DOHH2 (cell line): ENCODE measurements at regions not wholly inside any gene's neighbourhood (a gene's known extent, or its start where the extent isn't known, plus 50 kb on each side); places are given as distances from the start of the nearest gene placed in this dataset.

Experiments
- CTCF ChIP-seq: fragments of 200-600 bp; sonication (generic); IDR thresholded peaks from one replicate; pipeline ENCODE4 v1.5.1; 2014; ENCODE audit warnings: antibody characterized with exemption, mild to moderate bottlenecking, low read depth, low read length; ENCODE audit not compliant: poor library complexity, severe bottlenecking
- EZH2phosphoT487 ChIP-seq: fragments of 200-600 bp; sonication (generic); IDR thresholded peaks from 2 replicates; pipeline ENCODE4 v1.6.1; 2017; ENCODE audit warnings: borderline replicate concordance, mild to moderate bottlenecking, antibody characterized with exemption, low read length, moderate library complexity, mixed read lengths

DNA sequence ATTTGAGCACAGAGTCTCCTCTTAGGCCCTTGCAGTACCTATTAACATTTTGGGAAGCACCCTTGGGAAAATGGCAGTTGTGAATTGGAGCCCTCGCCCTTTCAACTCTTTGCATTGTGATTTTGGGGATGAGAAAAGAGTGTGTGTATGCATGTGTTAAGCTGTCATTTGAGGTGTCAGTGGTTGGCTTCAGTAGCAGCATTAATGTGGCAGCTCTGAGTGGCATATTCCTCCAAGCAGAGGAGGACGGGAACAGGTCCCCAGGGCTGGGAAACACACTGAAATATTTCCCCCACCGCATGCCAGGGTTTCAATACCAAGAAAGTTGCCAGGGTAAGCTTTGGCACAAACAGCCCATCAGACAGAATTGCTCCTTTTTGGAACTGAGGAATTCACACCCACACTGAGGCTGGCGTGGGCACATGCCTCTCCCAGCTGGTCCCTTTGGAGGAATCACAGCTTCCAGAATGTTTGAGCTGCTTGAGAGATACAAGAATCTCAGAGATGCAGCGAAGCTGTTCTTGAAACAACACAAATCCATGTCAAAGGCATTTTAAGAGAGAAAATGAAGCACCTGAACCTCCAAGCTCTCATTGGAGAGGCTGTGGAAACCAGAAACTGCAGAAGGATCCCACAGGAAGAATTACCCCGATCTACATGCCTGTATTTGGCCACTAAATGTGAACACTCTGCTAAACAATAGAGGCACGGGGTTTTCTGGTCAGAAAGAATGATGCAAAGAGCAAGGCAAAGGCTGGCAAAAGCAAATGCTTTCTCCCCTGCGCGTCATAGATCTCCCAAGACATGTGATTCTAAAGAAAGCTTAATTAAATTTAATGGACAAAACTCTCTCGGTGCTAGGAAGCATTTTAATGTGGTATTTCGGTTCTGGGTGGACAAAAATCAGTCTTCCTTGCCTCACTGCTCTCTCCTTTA, 67.2 kb upstream of the RCN1 start:
- TF ChIP-seq CTCF (no peak), EZH2phosphoT487 (no peak)
